Glutamatergic neuron (in vitro differentiated cells): ENCODE measurements at regions not wholly inside any gene's neighbourhood (a gene's known extent, or its start where the extent isn't known, plus 50 kb on each side); places are given as distances from the start of the nearest gene placed in this dataset.

ENCODE experiments used
- DNase-seq: peaks from one replicate; pipeline ENCODE4 v3.0.0; 2022
- H3K27ac Mint-ChIP-seq: one replicate; pipeline ENCODE4 v1.8.0; 2020; ENCODE audit warnings: mild to moderate bottlenecking, mixed read lengths, inconsistent platforms; ENCODE audit not compliant: unreplicated experiment
- H3K27me3 Mint-ChIP-seq: one replicate; pipeline ENCODE4 v1.8.0; 2020; ENCODE audit warnings: mild to moderate bottlenecking, moderate library complexity, mixed read lengths, inconsistent platforms; ENCODE audit not compliant: unreplicated experiment
- H3K36me3 Mint-ChIP-seq: one replicate; pipeline ENCODE4 v1.8.0; 2020; ENCODE audit warnings: mild to moderate bottlenecking, mixed read lengths, inconsistent platforms; ENCODE audit not compliant: unreplicated experiment
- H3K4me1 Mint-ChIP-seq: one replicate; pipeline ENCODE4 v1.8.0; 2020; ENCODE audit warnings: mild to moderate bottlenecking, low read depth, mixed read lengths, inconsistent platforms; ENCODE audit not compliant: unreplicated experiment
- H3K4me3 Mint-ChIP-seq: one replicate; pipeline ENCODE4 v1.8.0; 2020; ENCODE audit warnings: mild to moderate bottlenecking, mixed read lengths, inconsistent platforms; ENCODE audit not compliant: unreplicated experiment
- H3K9me3 Mint-ChIP-seq: one replicate; pipeline ENCODE4 v1.8.0; 2020; ENCODE audit warnings: mild to moderate bottlenecking, moderate library complexity, mixed read lengths, inconsistent platforms; ENCODE audit not compliant: unreplicated experiment
- TF ChIP-seq, protein P1 (sequence below): fragments of 200-600 bp; sonication (generic); IDR thresholded peaks from one replicate; pipeline ENCODE4 v1.5.0; 2021; ENCODE audit not compliant: partially characterized antibody, unreplicated experiment

DNA sequence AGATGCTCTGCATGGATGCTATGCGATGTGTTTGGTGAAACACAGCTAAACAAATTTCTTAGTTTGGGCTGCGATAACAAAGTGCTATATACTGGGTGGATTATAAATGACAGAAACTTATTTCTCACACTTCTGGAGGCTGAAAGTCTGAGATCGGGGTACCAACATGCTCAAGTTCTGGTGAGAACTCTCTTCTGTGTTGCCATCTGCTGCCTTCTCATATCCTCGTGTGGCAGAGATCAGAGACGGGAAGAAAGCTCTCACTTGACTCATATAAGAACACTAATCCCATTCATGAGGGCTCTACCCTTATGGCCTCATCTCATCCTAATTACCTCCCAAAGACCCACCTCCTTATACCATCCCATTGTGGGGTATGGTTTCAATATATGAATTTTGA lies 162.0 kb upstream of the DTNBP1 start:
- DNase-seq = no peak
- peaks cover 5% of the 10 kb centered on the region for H3K9me3 Mint-ChIP-seq
- H3K27me3 Mint-ChIP-seq = no peaks in the 10 kb centered on the region
- no peak overlapping the region for H3K4me3 Mint-ChIP-seq
- TF ChIP-seq, protein P1, sequence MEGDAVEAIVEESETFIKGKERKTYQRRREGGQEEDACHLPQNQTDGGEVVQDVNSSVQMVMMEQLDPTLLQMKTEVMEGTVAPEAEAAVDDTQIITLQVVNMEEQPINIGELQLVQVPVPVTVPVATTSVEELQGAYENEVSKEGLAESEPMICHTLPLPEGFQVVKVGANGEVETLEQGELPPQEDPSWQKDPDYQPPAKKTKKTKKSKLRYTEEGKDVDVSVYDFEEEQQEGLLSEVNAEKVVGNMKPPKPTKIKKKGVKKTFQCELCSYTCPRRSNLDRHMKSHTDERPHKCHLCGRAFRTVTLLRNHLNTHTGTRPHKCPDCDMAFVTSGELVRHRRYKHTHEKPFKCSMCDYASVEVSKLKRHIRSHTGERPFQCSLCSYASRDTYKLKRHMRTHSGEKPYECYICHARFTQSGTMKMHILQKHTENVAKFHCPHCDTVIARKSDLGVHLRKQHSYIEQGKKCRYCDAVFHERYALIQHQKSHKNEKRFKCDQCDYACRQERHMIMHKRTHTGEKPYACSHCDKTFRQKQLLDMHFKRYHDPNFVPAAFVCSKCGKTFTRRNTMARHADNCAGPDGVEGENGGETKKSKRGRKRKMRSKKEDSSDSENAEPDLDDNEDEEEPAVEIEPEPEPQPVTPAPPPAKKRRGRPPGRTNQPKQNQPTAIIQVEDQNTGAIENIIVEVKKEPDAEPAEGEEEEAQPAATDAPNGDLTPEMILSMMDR = no peak
- no peaks in the 10 kb centered on the region for H3K36me3 Mint-ChIP-seq
- H3K4me1 Mint-ChIP-seq = peaks cover 3% of the 10 kb centered on the region
- no peak overlapping the region for H3K27ac Mint-ChIP-seq

DNA sequence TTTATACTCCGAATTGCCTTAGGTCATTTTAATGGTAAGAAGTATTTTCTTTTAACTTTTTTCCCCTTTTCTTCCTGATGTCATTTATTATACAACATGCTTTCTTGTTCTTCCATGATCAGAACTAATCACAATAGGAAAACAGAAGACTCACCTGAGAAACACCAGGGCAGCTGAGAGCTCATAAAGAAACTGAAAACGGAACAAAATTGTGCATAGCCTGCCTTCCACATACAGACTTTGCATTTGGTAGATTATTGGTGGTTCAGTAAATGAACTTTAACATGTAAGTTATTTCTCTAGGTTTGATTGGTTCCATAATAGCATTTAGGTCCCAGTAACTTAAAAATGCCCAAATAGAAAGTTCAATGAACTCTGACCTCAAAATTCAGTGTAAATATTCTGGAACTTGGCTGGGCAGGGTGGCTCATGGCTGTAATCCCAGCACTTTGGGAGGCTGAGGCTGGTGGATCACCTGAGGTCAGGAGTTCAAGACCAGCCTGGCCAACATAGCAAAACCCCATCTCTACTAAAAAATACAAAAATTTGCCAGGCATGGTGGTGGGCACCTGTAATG lies 161.1 kb upstream of the DTNBP1 start:
- H3K9me3 Mint-ChIP-seq = peaks cover 5% of the 10 kb centered on the region
- TF ChIP-seq, protein P1 = no peak
- no peak for DNase-seq
- no peaks in the 10 kb centered on the region for H3K36me3 Mint-ChIP-seq
- H3K4me1 Mint-ChIP-seq = peaks cover 8% of the 10 kb centered on the region
- no peak overlapping the region for H3K4me3 Mint-ChIP-seq
- H3K27ac Mint-ChIP-seq = no peak overlapping the region
- no peaks in the 10 kb centered on the region for H3K27me3 Mint-ChIP-seq

DNA sequence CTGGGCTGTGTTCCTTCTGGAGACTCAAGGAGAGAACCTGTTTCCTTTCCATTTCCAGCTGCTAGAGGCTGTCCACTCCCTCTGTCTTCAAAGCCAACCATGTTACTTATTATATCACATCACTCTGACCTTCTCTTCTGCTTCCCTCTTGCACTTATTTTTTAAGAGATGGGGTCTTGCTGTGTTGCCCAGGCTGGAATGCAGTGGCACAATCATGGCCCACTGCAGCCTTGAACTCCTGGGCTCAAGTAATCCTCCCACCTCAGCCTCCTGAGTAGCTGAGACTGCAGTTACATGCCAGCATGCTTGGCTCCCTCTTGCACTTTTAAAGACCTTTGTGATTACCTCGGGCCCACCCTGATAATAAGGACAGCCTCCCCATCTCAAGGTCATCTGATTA lies 160.0 kb upstream of the DTNBP1 start:
- Mint-ChIP-seq H3K27ac (no peak overlapping the region), H3K4me3 (no peak overlapping the region), H3K36me3 (no peaks in the 10 kb centered on the region), H3K4me1 (peaks cover 11% of the 10 kb centered on the region), H3K27me3 (no peaks in the 10 kb centered on the region), H3K9me3 (peaks cover 5% of the 10 kb centered on the region)
- TF ChIP-seq, protein P1 = no peak
- no peak for DNase-seq

DNA sequence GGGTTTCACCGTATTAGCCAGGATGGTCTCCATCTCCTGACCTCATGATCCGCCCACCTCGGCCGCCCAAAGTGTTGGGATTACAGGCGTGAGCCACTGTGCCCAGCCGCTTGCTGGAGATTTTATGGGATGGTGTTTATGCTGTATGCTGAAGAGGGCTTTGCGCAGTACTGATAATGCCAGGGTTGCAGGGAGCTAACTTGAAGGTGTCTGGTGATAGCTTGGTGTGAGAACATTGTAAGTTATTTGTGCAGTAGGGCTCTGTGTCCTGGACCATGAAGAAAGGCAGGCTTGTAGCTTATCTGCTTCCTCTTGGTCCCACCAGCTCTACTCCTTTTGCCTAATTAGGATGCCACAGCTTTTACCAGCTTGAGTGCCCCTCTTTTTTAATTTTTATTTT lies 157.0 kb upstream of the DTNBP1 start:
- TF ChIP-seq, protein P1 = no peak
- peaks cover 14% of the 10 kb centered on the region for H3K4me1 Mint-ChIP-seq
- no peak overlapping the region for H3K4me3 Mint-ChIP-seq
- no peaks in the 10 kb centered on the region for H3K27me3 Mint-ChIP-seq
- H3K36me3 Mint-ChIP-seq = no peaks in the 10 kb centered on the region
- peaks cover 5% of the 10 kb centered on the region for H3K9me3 Mint-ChIP-seq
- no peak overlapping the region for H3K27ac Mint-ChIP-seq
- DNase-seq = no peak

DNA sequence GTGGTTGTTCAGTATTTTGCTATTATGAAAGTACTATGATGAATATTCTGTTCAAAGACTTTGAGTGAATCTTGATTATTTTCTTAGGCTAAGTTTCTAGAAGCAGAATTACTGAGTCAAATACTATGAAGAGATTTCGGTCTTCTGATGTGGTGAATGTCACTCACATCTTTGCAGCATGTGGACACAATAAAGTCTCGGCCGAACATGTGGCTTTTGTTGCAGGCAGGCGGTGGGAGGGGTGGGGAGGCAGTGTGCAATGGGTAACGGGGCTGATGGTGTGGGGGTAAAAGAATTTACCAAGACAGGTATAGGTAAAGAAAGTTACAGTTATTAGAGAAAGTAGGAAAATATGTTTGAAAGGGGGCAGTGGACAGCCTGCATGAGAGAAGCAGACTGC lies 156.4 kb upstream of the DTNBP1 start:
- TF ChIP-seq, protein P1 = no peak
- Mint-ChIP-seq H3K4me1 (peaks cover 12% of the 10 kb centered on the region), H3K36me3 (no peaks in the 10 kb centered on the region), H3K27ac (no peak overlapping the region), H3K4me3 (no peak overlapping the region), H3K9me3 (peaks cover 5% of the 10 kb centered on the region), H3K27me3 (no peaks in the 10 kb centered on the region)
- DNase-seq = no peak
